Heart right ventricle (tissue), 16 donors: ENCODE measurements at regions not wholly inside any gene's neighbourhood (a gene's known extent, or its start where the extent isn't known, plus 50 kb on each side); places are given as distances from the start of the nearest gene placed in this dataset.

Experiments used
- ATAC-seq, 8 donors: fragments of 200-7000 bp; cut with Tn5 transposase; one replicate each; pipeline ENCODE4 v1.9.1; 2020; ENCODE audit warnings: mild to moderate bottlenecking in 8 of 8, moderate library complexity in 8 of 8, moderate number of reproducible peaks in 1 of 8
- DNase-seq, 2 donors: peaks; one replicate each; pipeline ENCODE4 v3.0.0-alpha.2; 2020
- H3K27ac ChIP-seq, 10 donors: fragments of 200-600 bp; sonication (generic) in 2 of 10; one replicate each; pipeline versions ENCODE4 v1.5.0 to v1.8.0; 2020 to 2022; ENCODE audit warnings: mild to moderate bottlenecking in 3 of 10
- H3K27me3 ChIP-seq, 7 donors: fragments of 200-600 bp; one replicate each; pipeline ENCODE4 v1.8.0; 2021 to 2022; ENCODE audit warnings: mild to moderate bottlenecking in 2 of 7
- H3K36me3 ChIP-seq, 9 donors: fragments of 200-600 bp; sonication (generic) in 1 of 9; one replicate each; pipeline versions ENCODE4 v1.5.0 to v1.8.0; 2020 to 2022; ENCODE audit warnings: mild to moderate bottlenecking in 2 of 9
- H3K4me1 ChIP-seq, 9 donors: fragments of 200-600 bp; sonication (generic) in 1 of 9; one replicate each; pipeline versions ENCODE4 v1.5.0 to v1.8.0; 2020 to 2022; ENCODE audit warnings: mild to moderate bottlenecking in 4 of 9
- H3K4me3 ChIP-seq, 10 donors: fragments of 200-600 bp; sonication (generic) in 2 of 10; one replicate each; pipeline versions ENCODE4 v1.5.0 to v1.8.0; 2020 to 2022; ENCODE audit warnings: mild to moderate bottlenecking in 7 of 10, moderate library complexity in 2 of 10
- H3K9me3 ChIP-seq, 11 donors: fragments of 200-600 bp in 10 of 11; sonication (generic) in 2 of 11; one replicate each; pipeline versions ENCODE4 v1.5.0 to v1.8.0; 2013 to 2022; ENCODE audit warnings: mild to moderate bottlenecking in 2 of 11, control low read depth in 1 of 11, moderate library complexity in 1 of 11
- CTCF ChIP-seq, 9 donors: fragments of 200-600 bp; sonication (generic) in 2 of 9; IDR thresholded peaks; one replicate each; pipeline versions ENCODE4 v1.5.0 to v1.8.0; 2021 to 2022; ENCODE audit warnings: antibody characterized with exemption in 9 of 9, mild to moderate bottlenecking in 5 of 9, moderate library complexity in 1 of 9
- WGBS, 2 donors: extraction: QIAGEN DNeasy Blood & Tissue Kit; methylation state at CpG; one replicate each; pipeline ENCODE4 v1.1.7; 2013; ENCODE audit warnings: inconsistent platforms in 1 of 2; 5-methylcytosine and 5-hydroxymethylcytosine counted together
- intact Hi-C, 10 donors: fragments of 100-400 bp; cut with DNase I; formaldehyde crosslinking; loops; one replicate each; pipeline versions ENCODE4 v1.11.1 to v1.14.2; 2022
- donor health status: Arrhythmogenic right ventricular cardiomyopathy.
- donor health status: ischemic (EF 13 %, LVEDD 7.1; RV severe dilation, severe dysfunction).
- donor health status: healthy with polysubstance abuse.
- donor health status: DM: no; HTN: yes; CAD: no.
- donor health status: DM: no; HTN: no; CAD: no.
- donor health status: ischemic (EF 25% LVEDD 6.9; RV normal size, moderate dysfunction).
- donor health status: ischemic (EF 25% LVEDD 5.7; RV mildly dilated, moderate dysfunction).
- donor health status: healthy.
- donor health status: DM: yes; HTN: yes; CAD: no.
- donor health status: Ischemic cardiomyopathy.
- donor health status: ischemic (EF 35%, LVEDD 5.7; RV mildly dilated, moderate dysfunction).
- donor health status: nonischemic (EF 11% LVEDD 7.7; RV severe dilation, severe dysfunction).
- donor health status: DM: yes; HTN: yes; CAD: no.
- donor health status: PGD.
- donor health status: ischemic (EF 29% LVEDD 5.4; RV normal size, mild dysfunction).
- donor health status: nonischemic (EF 23%, LVEDD 6.1; RV moderate dilation, normal function).

- no peak for DNase-seq
- Histone ChIP-seq H3K27ac (no peak overlapping the region), H3K9me3 (peaks cover 0 to 18% (median 0%) of the 10 kb centered on the region in 11 donors), H3K4me3 (no peak overlapping the region), H3K27me3 (no peaks in the 10 kb centered on the region), H3K4me1 (no peaks in the 10 kb centered on the region), H3K36me3 (no peaks in the 10 kb centered on the region)
- 60 to 67% methylated on average over 1 of the region's 1 CpG for WGBS, 2 donors
- no peak for TF ChIP-seq CTCF (IDR thresholded peaks at IDR 0.05)
- intact Hi-C loops: no loop called here
- ATAC-seq: no peak
Observed at GRCh38 chr10:81303656-81304055, 571.3 kb upstream of the NRG3 start.

GRCh38 chr10:81306971-81307782, 567.8 kb upstream of the NRG3 start:
- Histone ChIP-seq H3K9me3 (peaks cover 0 to 13% (median 0%) of the 10 kb centered on the region in 11 donors), H3K27me3 (no peaks in the 10 kb centered on the region), H3K4me3 (no peak overlapping the region), H3K36me3 (no peaks in the 10 kb centered on the region), H3K27ac (no peak overlapping the region), H3K4me1 (no peaks in the 10 kb centered on the region)
- no peak for TF ChIP-seq CTCF (IDR thresholded peaks at IDR 0.05)
- WGBS, 2 donors: 74 to 80% methylated on average over 4 of the region's 4 CpGs
- ATAC-seq (no peak), DNase-seq (no peak)
- intact Hi-C loops: no loop called here

GRCh38 chr10:81309041-81309552, 565.9 kb upstream of the NRG3 start:
- DNase-seq: no peak

GRCh38 chr10:81314471-81314870, 560.5 kb upstream of the NRG3 start:
- H3K9me3 ChIP-seq: no peaks in the 10 kb centered on the region
- intact Hi-C loops: no loop called here
- H3K4me3 ChIP-seq: no peak overlapping the region
- no peaks in the 10 kb centered on the region for H3K4me1 ChIP-seq
- ATAC-seq: no peak
- no peaks in the 10 kb centered on the region for H3K27me3 ChIP-seq
- no peak overlapping the region for H3K27ac ChIP-seq
- no peak for DNase-seq
- H3K36me3 ChIP-seq: no peaks in the 10 kb centered on the region
- TF ChIP-seq CTCF (IDR thresholded peaks at IDR 0.05): no peak
- 62 to 67% methylated on average over 2 of the region's 2 CpGs for WGBS, 2 donors

More at GRCh38 chr10:81309041-81309552, 565.9 kb upstream of the NRG3 start:
- ATAC-seq: no peak
- Histone ChIP-seq H3K36me3 (no peaks in the 10 kb centered on the region), H3K27ac (no peak overlapping the region), H3K9me3 (peaks cover 0 to 7% (median 0%) of the 10 kb centered on the region in 11 donors), H3K27me3 (no peaks in the 10 kb centered on the region), H3K4me1 (no peaks in the 10 kb centered on the region), H3K4me3 (no peak overlapping the region)
- 92 to 93% methylated on average over 34 to 38 of the region's 38 CpGs for WGBS, 2 donors
- intact Hi-C loops: no loop called here
- TF ChIP-seq CTCF (IDR thresholded peaks at IDR 0.05): no peak
